H9 (cell line): ENCODE measurements at regions not wholly inside any gene's neighbourhood (a gene's known extent, or its start where the extent isn't known, plus 50 kb on each side); places are given as distances from the start of the nearest gene placed in this dataset.
A peak's percentile ranks its signal among the peaks of the same experiment; 100 is the strongest.

Experiments
- DNase-seq: peaks from one replicate; pipeline ENCODE4 v3.0.0-alpha.2; 2017
- H2AFZ ChIP-seq: one replicate; pipeline ENCODE4 v1.6.1; 2013; ENCODE audit warnings: mild to moderate bottlenecking, low read length, control low read depth, moderate library complexity
- H2AK5ac ChIP-seq: 2 replicates; pipeline ENCODE4 v1.6.1; 2013; ENCODE audit warnings: low read length, control low read depth, mixed read lengths; ENCODE audit not compliant: insufficient read length
- H2BK120ac ChIP-seq: one replicate; pipeline ENCODE4 v1.6.1; 2013; ENCODE audit warnings: low read depth, mild to moderate bottlenecking, low read length, control low read depth, inconsistent platforms; ENCODE audit not compliant: poor library complexity, severe bottlenecking
- H2BK12ac ChIP-seq: 2 replicates; pipeline ENCODE4 v1.6.1; 2013; ENCODE audit warnings: low read length, control low read depth, mixed read lengths, low read depth; ENCODE audit not compliant: insufficient read length
- H2BK15ac ChIP-seq: 2 replicates; pipeline ENCODE4 v1.6.1; 2013; ENCODE audit warnings: low read depth, low read length, control low read depth
- H2BK20ac ChIP-seq: one replicate; pipeline ENCODE4 v1.6.1; 2013; ENCODE audit warnings: low read depth, mild to moderate bottlenecking, low read length, control low read depth, inconsistent platforms; ENCODE audit not compliant: poor library complexity, severe bottlenecking
- H2BK5ac ChIP-seq: 2 replicates; pipeline ENCODE4 v1.6.1; 2013; ENCODE audit warnings: low read length, control low read depth, mixed read lengths; ENCODE audit not compliant: insufficient read length
- H3K14ac ChIP-seq: 2 replicates; pipeline ENCODE4 v1.6.1; 2013; ENCODE audit warnings: low read length, control low read depth; ENCODE audit not compliant: insufficient read depth
- H3K18ac ChIP-seq: 2 replicates; pipeline ENCODE4 v1.6.1; 2013; ENCODE audit warnings: low read depth, mild to moderate bottlenecking, mixed read lengths, low read length, control low read depth; ENCODE audit not compliant: insufficient read length
- H3K23ac ChIP-seq: 2 replicates; pipeline ENCODE4 v1.6.1; 2013; ENCODE audit warnings: low read length, control low read depth, mixed read lengths, low read depth; ENCODE audit not compliant: insufficient read length
- H3K23me2 ChIP-seq: 2 replicates; pipeline ENCODE4 v1.6.1; 2013; ENCODE audit warnings: low read depth, mild to moderate bottlenecking, mixed read lengths, low read length, control low read depth; ENCODE audit not compliant: insufficient read length, poor library complexity, severe bottlenecking
- H3K27ac ChIP-seq: 2 replicates; pipeline ENCODE4 v1.5.1; 2013; ENCODE audit warnings: low read length, control low read depth, mixed read lengths, low read depth; ENCODE audit not compliant: insufficient read length
- H3K27me3 ChIP-seq: 2 replicates; pipeline ENCODE4 v1.6.1; 2013; ENCODE audit warnings: low read length, control low read depth, inconsistent platforms; ENCODE audit not compliant: insufficient read depth
- H3K4ac ChIP-seq: 2 replicates; pipeline ENCODE4 v1.6.1; 2013; ENCODE audit warnings: low read depth, mild to moderate bottlenecking, control low read depth, inconsistent platforms, low read length, moderate library complexity
- H3K4me1 ChIP-seq: 2 replicates; pipeline ENCODE4 v1.6.1; 2013; ENCODE audit warnings: low read length, control low read depth, inconsistent platforms; ENCODE audit not compliant: insufficient read depth
- H3K4me2 ChIP-seq: 2 replicates; pipeline ENCODE4 v1.6.1; 2013; ENCODE audit warnings: low read length, control low read depth, mixed read lengths; ENCODE audit not compliant: insufficient read length, insufficient read depth
- H3K56ac ChIP-seq: 2 replicates; pipeline ENCODE4 v1.6.1; 2013; ENCODE audit warnings: low read depth, mild to moderate bottlenecking, mixed read lengths, low read length, control low read depth; ENCODE audit not compliant: insufficient read length
- H3K79me1 ChIP-seq: 2 replicates; pipeline ENCODE4 v1.6.1; 2013; ENCODE audit warnings: low read depth, mild to moderate bottlenecking, moderate library complexity, low read length, control low read depth, inconsistent platforms; ENCODE audit not compliant: insufficient read depth, poor library complexity, severe bottlenecking
- H3K79me2 ChIP-seq: 2 replicates; pipeline ENCODE4 v1.6.1; 2013; ENCODE audit warnings: low read length, control low read depth, inconsistent platforms; ENCODE audit not compliant: insufficient read depth
- H3K9ac ChIP-seq: 2 replicates; pipeline ENCODE4 v1.6.1; 2013; ENCODE audit warnings: low read length, control low read depth, mixed read lengths; ENCODE audit not compliant: insufficient read length; ENCODE audit errors: extremely low read depth
- H3K9me3 ChIP-seq: one replicate; pipeline ENCODE4 v1.6.1; 2013; ENCODE audit warnings: low read depth, low read length, inconsistent platforms; ENCODE audit not compliant: control insufficient read depth
- H3T11ph ChIP-seq: one replicate; pipeline ENCODE4 v1.6.1; 2013; ENCODE audit warnings: mild to moderate bottlenecking, low read length, control low read depth, inconsistent platforms
- H4K20me1 ChIP-seq: one replicate; pipeline ENCODE4 v1.6.1; 2013; ENCODE audit not compliant: control insufficient read depth, insufficient read length, insufficient read depth
- H4K5ac ChIP-seq: 2 replicates; pipeline ENCODE4 v1.6.1; 2013; ENCODE audit warnings: low read depth, mild to moderate bottlenecking, mixed read lengths, low read length, control low read depth; ENCODE audit not compliant: insufficient read length
- H4K8ac ChIP-seq: replicated peaks from 2 replicates; pipeline ENCODE4 v1.6.1; 2013; ENCODE audit warnings: low read length, control low read depth, mixed read lengths, low read depth; ENCODE audit not compliant: insufficient read length
- H4K91ac ChIP-seq: 2 replicates; pipeline ENCODE4 v1.6.1; 2013; ENCODE audit warnings: low read depth, mild to moderate bottlenecking, moderate library complexity, mixed read lengths, low read length, control low read depth; ENCODE audit not compliant: insufficient read length
- H3K27ac Mint-ChIP-seq, 3 experiments: 2 replicates in 2 of 3; 3 replicates in 1 of 3; pipeline ENCODE4 v1.8.0; 2020 to 2021; ENCODE audit warnings: mixed read lengths in 3 of 3, mild to moderate bottlenecking in 1 of 3, moderate library complexity in 1 of 3
- H3K27me3 Mint-ChIP-seq: 2 replicates; pipeline ENCODE4 v1.8.0; 2021; ENCODE audit warnings: low read depth, mild to moderate bottlenecking, moderate library complexity, mixed read lengths
- H3K36me3 Mint-ChIP-seq, 3 experiments: 2 replicates in 2 of 3; 3 replicates in 1 of 3; pipeline ENCODE4 v1.8.0; 2020 to 2021; ENCODE audit warnings: low read depth in 3 of 3, mixed read lengths in 3 of 3; ENCODE audit not compliant: insufficient read depth in 1 of 3
- H3K4me1 Mint-ChIP-seq, 2 experiments: 2 replicates each; pipeline ENCODE4 v1.8.0; 2020; ENCODE audit warnings: mixed read lengths in 2 of 2
- H3K4me3 Mint-ChIP-seq, 2 experiments: 2 replicates in 1 of 2; 3 replicates in 1 of 2; pipeline ENCODE4 v1.8.0; 2020 to 2021; ENCODE audit warnings: mild to moderate bottlenecking in 2 of 2, mixed read lengths in 2 of 2, moderate library complexity in 1 of 2
- H3K9me3 Mint-ChIP-seq, 2 experiments: 2 replicates in 1 of 2; 3 replicates in 1 of 2; pipeline ENCODE4 v1.8.0; 2020; ENCODE audit warnings: mild to moderate bottlenecking in 2 of 2, mixed read lengths in 2 of 2, moderate library complexity in 1 of 2
- WGBS: extraction: QIAGEN DNeasy Blood & Tissue Kit; methylation state at CpG from one replicate; pipeline ENCODE4 v1.1.7; 2013; ENCODE audit warnings: missing lambda C conversion rate, low lambda C conversion rate, mixed read lengths; ENCODE audit not compliant: insufficient read length; ENCODE audit errors: extremely low coverage; 5-methylcytosine and 5-hydroxymethylcytosine counted together
- TF ChIP-seq, protein P1 (sequence below): fragments of 200-600 bp; sonication (generic); conservative IDR thresholded peaks from 3 replicates; pipeline ENCODE4 v1.8.0; 2021; ENCODE audit warnings: antibody characterized with exemption, mild to moderate bottlenecking

DNA sequence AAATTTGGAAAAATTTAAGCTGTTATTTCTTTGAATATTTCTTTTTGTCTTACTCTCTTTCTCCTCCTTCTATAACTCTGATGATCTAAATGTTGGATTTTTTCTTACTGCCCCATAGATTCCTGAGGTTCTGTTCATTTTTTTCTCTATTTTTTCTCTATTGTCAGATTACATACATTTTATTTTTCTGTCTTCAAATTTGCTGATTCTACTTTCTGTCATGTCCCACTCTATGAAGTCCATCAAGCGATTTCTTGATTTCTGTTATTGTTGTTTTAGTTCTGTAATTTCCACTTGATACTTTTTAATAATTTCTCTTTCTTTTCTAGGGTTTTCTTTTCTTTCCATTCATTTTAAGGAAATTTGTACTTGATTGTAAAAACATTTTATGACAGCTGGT is 83.7 kb upstream of the THRB start:
- H2BK15ac ChIP-seq = no peak overlapping the region
- H3K23ac ChIP-seq = no peak overlapping the region
- no peaks in the 10 kb centered on the region; the same call in 1 of the 2 replicates for H3K79me2 ChIP-seq
- no peak for DNase-seq
- Mint-ChIP-seq H3K36me3 (no peaks in the 10 kb centered on the region), H3K9me3 (no peaks in the 10 kb centered on the region; a peak in 1 of 5 replicates), H3K4me1 (peaks cover 16 to 22% of the 10 kb centered on the region in 2 experiments), H3K4me3 (no peak overlapping the region), H3K27ac (peak overlapping the region in 1 of 3 experiments; percentile 2; a peak in 1 of 7 replicates), H3K27me3 (no peaks in the 10 kb centered on the region)
- H3K4me1 ChIP-seq = 0 out of 2 replicates have a peak, but pooled peaks cover 2% of the 10 kb centered on the region
- no peak overlapping the region for H4K8ac ChIP-seq
- WGBS = no CpG with 5 or more reads among the region's 1 CpG
- H4K5ac ChIP-seq = no peak overlapping the region
- H2AFZ ChIP-seq = no peak overlapping the region
- H4K91ac ChIP-seq = no peak overlapping the region
- H2BK120ac ChIP-seq = no peak overlapping the region
- H3K27me3 ChIP-seq = no peaks in the 10 kb centered on the region
- H3K23me2 ChIP-seq = no peaks in the 10 kb centered on the region
- no peaks in the 10 kb centered on the region for H4K20me1 ChIP-seq
- TF ChIP-seq, protein P1, sequence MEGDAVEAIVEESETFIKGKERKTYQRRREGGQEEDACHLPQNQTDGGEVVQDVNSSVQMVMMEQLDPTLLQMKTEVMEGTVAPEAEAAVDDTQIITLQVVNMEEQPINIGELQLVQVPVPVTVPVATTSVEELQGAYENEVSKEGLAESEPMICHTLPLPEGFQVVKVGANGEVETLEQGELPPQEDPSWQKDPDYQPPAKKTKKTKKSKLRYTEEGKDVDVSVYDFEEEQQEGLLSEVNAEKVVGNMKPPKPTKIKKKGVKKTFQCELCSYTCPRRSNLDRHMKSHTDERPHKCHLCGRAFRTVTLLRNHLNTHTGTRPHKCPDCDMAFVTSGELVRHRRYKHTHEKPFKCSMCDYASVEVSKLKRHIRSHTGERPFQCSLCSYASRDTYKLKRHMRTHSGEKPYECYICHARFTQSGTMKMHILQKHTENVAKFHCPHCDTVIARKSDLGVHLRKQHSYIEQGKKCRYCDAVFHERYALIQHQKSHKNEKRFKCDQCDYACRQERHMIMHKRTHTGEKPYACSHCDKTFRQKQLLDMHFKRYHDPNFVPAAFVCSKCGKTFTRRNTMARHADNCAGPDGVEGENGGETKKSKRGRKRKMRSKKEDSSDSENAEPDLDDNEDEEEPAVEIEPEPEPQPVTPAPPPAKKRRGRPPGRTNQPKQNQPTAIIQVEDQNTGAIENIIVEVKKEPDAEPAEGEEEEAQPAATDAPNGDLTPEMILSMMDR = no peak
- H3T11ph ChIP-seq = no peak overlapping the region
- no peak overlapping the region for H2BK20ac ChIP-seq
- no peaks in the 10 kb centered on the region for H3K79me1 ChIP-seq
- H3K4ac ChIP-seq = no peak overlapping the region
- no peak overlapping the region for H3K14ac ChIP-seq
- no peaks in the 10 kb centered on the region for H3K9me3 ChIP-seq
- no peak overlapping the region for H3K56ac ChIP-seq
- no peak overlapping the region for H3K4me2 ChIP-seq
- no peak overlapping the region for H2BK5ac ChIP-seq
- no peak overlapping the region for H2BK12ac ChIP-seq
- H3K18ac ChIP-seq = no peak overlapping the region
- H3K9ac ChIP-seq = no peak overlapping the region
- no peak overlapping the region for H3K27ac ChIP-seq
- H2AK5ac ChIP-seq = no peak overlapping the region
